22Rv1 (cell line): ENCODE measurements at regions not wholly inside any gene's neighbourhood (a gene's known extent, or its start where the extent isn't known, plus 50 kb on each side); places are given as distances from the start of the nearest gene placed in this dataset.

ENCODE experiments used
- ZFX ChIP-seq: fragments of 450-650 bp; IDR thresholded peaks from 2 replicates; pipeline ENCODE4 v1.6.1; 2017; ENCODE audit warnings: antibody characterized with exemption, borderline replicate concordance
- TF ChIP-seq, protein P1 (sequence below): fragments of 450-650 bp; IDR thresholded peaks from 2 replicates; pipeline ENCODE4 v1.5.1; 2017; ENCODE audit warnings: mild to moderate bottlenecking

DNA sequence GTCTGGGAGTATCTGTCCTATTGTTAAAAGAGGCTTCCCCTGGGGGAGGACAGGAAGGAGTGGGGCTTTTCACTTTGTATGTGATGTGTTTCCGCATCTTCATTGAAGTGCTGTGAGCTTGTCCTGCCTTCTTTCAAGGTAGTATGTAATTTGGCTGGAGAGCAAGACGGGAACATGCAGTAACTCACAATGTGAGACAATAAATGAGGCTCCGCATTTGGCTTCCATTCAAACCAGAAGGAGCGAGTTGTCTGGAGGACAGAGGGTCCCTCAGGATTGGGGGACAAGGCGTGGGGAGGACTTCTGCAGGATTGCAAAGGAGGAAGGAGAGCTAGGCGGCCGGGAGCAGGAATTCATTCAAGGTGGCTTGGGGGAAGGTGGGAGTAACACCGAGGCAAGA, 203.5 kb downstream of the RBFOX3 start:
- TF ChIP-seq, protein P1, sequence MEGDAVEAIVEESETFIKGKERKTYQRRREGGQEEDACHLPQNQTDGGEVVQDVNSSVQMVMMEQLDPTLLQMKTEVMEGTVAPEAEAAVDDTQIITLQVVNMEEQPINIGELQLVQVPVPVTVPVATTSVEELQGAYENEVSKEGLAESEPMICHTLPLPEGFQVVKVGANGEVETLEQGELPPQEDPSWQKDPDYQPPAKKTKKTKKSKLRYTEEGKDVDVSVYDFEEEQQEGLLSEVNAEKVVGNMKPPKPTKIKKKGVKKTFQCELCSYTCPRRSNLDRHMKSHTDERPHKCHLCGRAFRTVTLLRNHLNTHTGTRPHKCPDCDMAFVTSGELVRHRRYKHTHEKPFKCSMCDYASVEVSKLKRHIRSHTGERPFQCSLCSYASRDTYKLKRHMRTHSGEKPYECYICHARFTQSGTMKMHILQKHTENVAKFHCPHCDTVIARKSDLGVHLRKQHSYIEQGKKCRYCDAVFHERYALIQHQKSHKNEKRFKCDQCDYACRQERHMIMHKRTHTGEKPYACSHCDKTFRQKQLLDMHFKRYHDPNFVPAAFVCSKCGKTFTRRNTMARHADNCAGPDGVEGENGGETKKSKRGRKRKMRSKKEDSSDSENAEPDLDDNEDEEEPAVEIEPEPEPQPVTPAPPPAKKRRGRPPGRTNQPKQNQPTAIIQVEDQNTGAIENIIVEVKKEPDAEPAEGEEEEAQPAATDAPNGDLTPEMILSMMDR: no peak
- TF ChIP-seq ZFX: no peak
